HG03565 (cell line): ENCODE measurements at regions not wholly inside any gene's neighbourhood (a gene's known extent, or its start where the extent isn't known, plus 50 kb on each side); places are given as distances from the start of the nearest gene placed in this dataset.
"Not testable (repeated sequence)": the region's sequence is repeated elsewhere in the genome, so short reads cannot be mapped to it uniquely, and the experiment has no call there.

ENCODE experiments used
- ATAC-seq: cut with Tn5 transposase; IDR thresholded peaks from one replicate; pipeline ENCODE4 v1.9.1; 2021; ENCODE audit warnings: mild to moderate bottlenecking, moderate library complexity; ENCODE audit not compliant: unreplicated experiment

- ATAC-seq = not testable (repeated sequence)
Measured at GRCh38 chr7:142507066-142507465, 242.2 kb upstream of the PRSS1 start.

- no peak for ATAC-seq
Measured at GRCh38 chr7:142506601-142507000, 242.7 kb upstream of the PRSS1 start.

GRCh38 chr7:142503949-142504348 is 245.3 kb upstream of the PRSS1 start:
- ATAC-seq = not testable (repeated sequence)

GRCh38 chr7:142503036-142503435 is 245.2 kb upstream of the PRSS58 start:
- no peak for ATAC-seq

- no peak for ATAC-seq
Measured at GRCh38 chr7:142501434-142501833, 243.6 kb upstream of the PRSS58 start.

- ATAC-seq = no peak
Measured at GRCh38 chr7:142500366-142500765, 242.5 kb upstream of the PRSS58 start.

- ATAC-seq = no peak
Measured at GRCh38 chr7:142499635-142500034, 241.8 kb upstream of the PRSS58 start.

- ATAC-seq = no peak
Measured at GRCh38 chr7:142498364-142498763, 240.5 kb upstream of the PRSS58 start.

GRCh38 chr7:142496545-142496991 is 238.7 kb upstream of the PRSS58 start:
- no peak for ATAC-seq

GRCh38 chr7:142495879-142496278 is 238.0 kb upstream of the PRSS58 start:
- ATAC-seq = not testable (repeated sequence)

- ATAC-seq = not testable (repeated sequence)
Measured at GRCh38 chr7:142495301-142495700, 237.4 kb upstream of the PRSS58 start.

- no peak for ATAC-seq
Measured at GRCh38 chr7:142494021-142494420, 236.2 kb upstream of the PRSS58 start.

GRCh38 chr7:142488842-142489241 is 231.0 kb upstream of the PRSS58 start:
- ATAC-seq = no peak

- no peak for ATAC-seq
Measured at GRCh38 chr7:142488036-142488633, 230.3 kb upstream of the PRSS58 start.

GRCh38 chr7:142487565-142487964 is 229.7 kb upstream of the PRSS58 start:
- not testable (repeated sequence) for ATAC-seq

- no peak for ATAC-seq
Measured at GRCh38 chr7:142487124-142487523, 229.3 kb upstream of the PRSS58 start.

- no peak for ATAC-seq
Measured at GRCh38 chr7:142485617-142486226, 227.9 kb upstream of the PRSS58 start.

GRCh38 chr7:142483659-142484317 is 225.9 kb upstream of the PRSS58 start:
- ATAC-seq = no peak

GRCh38 chr7:142482891-142483658 is 225.2 kb upstream of the PRSS58 start:
- ATAC-seq = peak; percentile 58

- no peak for ATAC-seq
Measured at GRCh38 chr7:142481548-142481947, 223.7 kb upstream of the PRSS58 start.

GRCh38 chr7:142478479-142479220 is 220.8 kb upstream of the PRSS58 start:
- peak; percentile 86 for ATAC-seq
